ENCODE measurements at regions not wholly inside any gene's neighbourhood (a gene's known extent, or its start where the extent isn't known, plus 50 kb on each side); places are given as distances from the start of the nearest gene placed in this dataset.

GRCh38 chr11:88415495-88415894 lies 78.0 kb upstream of the CTSC start:
- TF ChIP-seq CTCF (IDR thresholded peaks at IDR 0.05) (no peak), POLR2A (IDR thresholded peaks at IDR 0.05) (no peak)

Measured in uterus (tissue), 2 donors.